B cell (primary cell): ENCODE measurements at regions not wholly inside any gene's neighbourhood (a gene's known extent, or its start where the extent isn't known, plus 50 kb on each side); places are given as distances from the start of the nearest gene placed in this dataset.

Experiments used
- ATAC-seq: fragments of 200-7000 bp; cut with Tn5 transposase; one replicate; pipeline ENCODE4 v1.10.0; 2021; ENCODE audit warnings: low read depth, mild to moderate bottlenecking, moderate number of reproducible peaks, moderate library complexity
- CTCF ChIA-PET: fragments of 350-600 bp; sonication (Branson Sonifier 250); formaldehyde crosslinking; loops from one replicate; lab custom pipeline; 2021; ENCODE audit warnings: antibody characterized with exemption, inconsistent platforms; lab: Charles Lee
- POLR2A ChIA-PET: fragments of 350-600 bp; sonication (Branson Sonifier 250); formaldehyde crosslinking; loops from one replicate; lab custom pipeline; 2021; ENCODE audit warnings: antibody characterized with exemption; lab: Charles Lee
- DNase-seq: peaks from one replicate; pipeline ENCODE4 v3.0.0; 2013
- H2AFZ ChIP-seq: 2 replicates; pipeline ENCODE4 v1.6.1; 2012; ENCODE audit warnings: mild to moderate bottlenecking, low read depth, low read length; ENCODE audit not compliant: insufficient read depth, poor library complexity, severe bottlenecking
- H3K27ac ChIP-seq, 2 donors: 1 replicate in 1 of 2; 2 replicates in 1 of 2; pipeline ENCODE4 v1.5.1; 2012 to 2013; ENCODE audit warnings: low read length in 2 of 2, mild to moderate bottlenecking in 2 of 2, moderate library complexity in 1 of 2
- H3K27me3 ChIP-seq, 4 experiments: fragments of 200-600 bp in 1 of 4; sonication (generic) in 1 of 4; replicated peaks in 1 of 4; 1 replicate in 2 of 4; 2 replicates in 2 of 4; pipeline versions ENCODE4 v1.6.1 to v1.7.0; 2013 to 2016; ENCODE audit warnings: low read length in 3 of 4, mild to moderate bottlenecking in 2 of 4, mixed read lengths in 1 of 4, moderate library complexity in 1 of 4; ENCODE audit not compliant: insufficient read depth in 4 of 4, control insufficient read depth in 3 of 4; ENCODE audit errors: control extremely low read depth in 1 of 4
- H3K36me3 ChIP-seq, 2 experiments: replicated peaks in 1 of 2; 1 replicate in 1 of 2; 2 replicates in 1 of 2; pipeline versions ENCODE4 v1.6.1 to v1.7.1; 2013; ENCODE audit warnings: low read length in 1 of 2; ENCODE audit not compliant: insufficient read depth in 2 of 2, control insufficient read depth in 1 of 2; ENCODE audit errors: control extremely low read depth in 1 of 2, extremely low read depth in 1 of 2
- H3K4me1 ChIP-seq, 2 donors: fragments of 200-600 bp in 1 of 2; sonication (generic) in 1 of 2; 1 replicate in 1 of 2; 2 replicates in 1 of 2; pipeline versions ENCODE4 v1.5.1 to v1.6.1; 2013 to 2017; ENCODE audit warnings: low read length in 2 of 2; ENCODE audit not compliant: control insufficient read depth in 2 of 2, insufficient read depth in 2 of 2
- H3K4me2 ChIP-seq: replicated peaks from 2 replicates; pipeline ENCODE3; 2012; ENCODE audit warnings: mild to moderate bottlenecking, low read depth, low read length; ENCODE audit not compliant: poor library complexity, severe bottlenecking
- H3K4me3 ChIP-seq, 5 experiments: fragments of 200-600 bp in 1 of 5; sonication (generic) in 1 of 5; 1 replicate in 3 of 5; 2 replicates in 2 of 5; pipeline versions ENCODE4 v1.5.1 to v1.7.0; 2011 to 2016; ENCODE audit warnings: low read length in 4 of 5, mild to moderate bottlenecking in 4 of 5, low read depth in 2 of 5, control low read depth in 1 of 5, moderate library complexity in 1 of 5; ENCODE audit not compliant: insufficient read depth in 1 of 5; ENCODE audit errors: control extremely low read depth in 1 of 5, extremely low read depth in 1 of 5
- H3K79me2 ChIP-seq: fragments of 200-600 bp; sonication (generic); one replicate; pipeline ENCODE4 v1.6.0; 2016; ENCODE audit warnings: low read length; ENCODE audit not compliant: control insufficient read depth, insufficient read depth
- H3K9ac ChIP-seq: fragments of 200-600 bp; sonication (generic); 2 replicates; pipeline ENCODE4 v1.6.1; 2017; ENCODE audit warnings: mild to moderate bottlenecking, low read length, moderate library complexity
- H3K9me3 ChIP-seq, 3 donors: one replicate each; pipeline versions ENCODE4 v1.6.1 to v1.7.1; 2013; ENCODE audit warnings: low read length in 2 of 3; ENCODE audit not compliant: control insufficient read depth in 2 of 3, insufficient read depth in 1 of 3; ENCODE audit errors: control extremely low read depth in 1 of 3
- H4K20me1 ChIP-seq: 2 replicates; pipeline ENCODE4 v1.6.0; 2012; ENCODE audit warnings: mild to moderate bottlenecking, low read length; ENCODE audit not compliant: insufficient read depth, control insufficient read depth, poor library complexity, severe bottlenecking
- H3K27ac Mint-ChIP-seq: one replicate; pipeline ENCODE4 v1.8.0; 2021; ENCODE audit warnings: mixed read lengths
- H3K27me3 Mint-ChIP-seq: one replicate; pipeline ENCODE4 v1.8.0; 2021; ENCODE audit warnings: mixed read lengths
- H3K4me1 Mint-ChIP-seq: one replicate; pipeline ENCODE4 v1.8.0; 2021; ENCODE audit warnings: mixed read lengths
- H3K4me3 Mint-ChIP-seq: one replicate; pipeline ENCODE4 v1.8.0; 2021; ENCODE audit warnings: mixed read lengths
- H3K9me3 Mint-ChIP-seq: one replicate; pipeline ENCODE4 v1.8.0; 2022; ENCODE audit warnings: mixed read lengths; ENCODE audit not compliant: insufficient read depth
- CTCF ChIP-seq: fragments of 200-600 bp; IDR thresholded peaks from one replicate; pipeline ENCODE4 v1.8.0; 2022; ENCODE audit warnings: antibody characterized with exemption, mild to moderate bottlenecking
- EZH2 ChIP-seq: IDR thresholded peaks from 2 replicates; pipeline ENCODE4 v1.6.1; 2012; ENCODE audit warnings: borderline replicate concordance, low read depth, mild to moderate bottlenecking, moderate library complexity, low read length; ENCODE audit not compliant: insufficient read depth, poor library complexity, severe bottlenecking
- WGBS: methylation state at CpG from one replicate; pipeline ENCODE4 v1.1.5; 2013; ENCODE audit warnings: missing lambda C conversion rate; ENCODE audit not compliant: insufficient coverage; 5-methylcytosine and 5-hydroxymethylcytosine counted together
- intact Hi-C: fragments of 100-400 bp; cut with micrococcal nuclease; formaldehyde crosslinking; loops from one replicate; pipeline ENCODE4 v1.10.0; 2022

- no peak for TF ChIP-seq CTCF
- TF ChIP-seq EZH2 = no peak
- peaks cover 2% of the 10 kb centered on the region for H3K4me1 Mint-ChIP-seq
- H3K4me2 ChIP-seq = no peak overlapping the region
- no peaks in the 10 kb centered on the region for H4K20me1 ChIP-seq
- no peak overlapping the region for H3K4me3 Mint-ChIP-seq
- peaks cover 0 to 8% (median 0%) of the 10 kb centered on the region in 4 experiments for H3K27me3 ChIP-seq
- H3K27ac ChIP-seq = no peak overlapping the region
- 88% methylated on average over 3 of the region's 3 CpGs for WGBS
- ChIA-PET CTCF (interaction anchor here (0.9 kb wide), 1 partner anchor 26 kb away, joined by 3 read pairs; no protein-coding TSS in a partner anchor), POLR2A (no interaction called here)
- peaks cover 22% of the 10 kb centered on the region for H3K27me3 Mint-ChIP-seq
- H2AFZ ChIP-seq = no peak overlapping the region
- intact Hi-C loops = no loop called here
- no peak overlapping the region for H3K4me3 ChIP-seq
- no peak overlapping the region for H3K9ac ChIP-seq
- no peaks in the 10 kb centered on the region for H3K9me3 Mint-ChIP-seq
- H3K9me3 ChIP-seq = peaks cover 0 to 10% (median 0%) of the 10 kb centered on the region in 3 donors
- H3K79me2 ChIP-seq = no peaks in the 10 kb centered on the region
- peaks cover 6 to 15% of the 10 kb centered on the region in 2 donors for H3K4me1 ChIP-seq
- H3K27ac Mint-ChIP-seq = no peak overlapping the region
- DNase-seq (no peak), ATAC-seq (no peak)
- no peaks in the 10 kb centered on the region for H3K36me3 ChIP-seq
Observed at GRCh38 chr1:229105109-229105508, 165.8 kb upstream of the RAB4A start.

GRCh38 chr1:229105822-229106525 lies 164.9 kb upstream of the RAB4A start:
- no peak overlapping the region for H3K27ac ChIP-seq
- peaks cover 6 to 15% of the 10 kb centered on the region in 2 donors for H3K4me1 ChIP-seq
- no peaks in the 10 kb centered on the region for H3K36me3 ChIP-seq
- no peak for ATAC-seq
- no peaks in the 10 kb centered on the region for H3K9me3 Mint-ChIP-seq
- H3K79me2 ChIP-seq = no peaks in the 10 kb centered on the region
- TF ChIP-seq EZH2 (no peak), CTCF (no peak)
- no peak overlapping the region for H3K4me2 ChIP-seq
- ChIA-PET CTCF (no interaction called here), POLR2A (no interaction called here)
- H3K9me3 ChIP-seq = peaks cover 0 to 10% (median 0%) of the 10 kb centered on the region in 3 donors
- peaks cover 22% of the 10 kb centered on the region for H3K27me3 Mint-ChIP-seq
- H3K27ac Mint-ChIP-seq = no peak overlapping the region
- H3K4me1 Mint-ChIP-seq = peaks cover 2% of the 10 kb centered on the region
- intact Hi-C loops = no loop called here
- no peak overlapping the region for H3K4me3 ChIP-seq
- WGBS = 90% methylated on average over 9 of the region's 11 CpGs
- H3K27me3 ChIP-seq = peaks cover 0 to 8% (median 0%) of the 10 kb centered on the region in 4 experiments
- H3K4me3 Mint-ChIP-seq = no peak overlapping the region
- H4K20me1 ChIP-seq = no peaks in the 10 kb centered on the region
- no peak for DNase-seq
- H3K9ac ChIP-seq = no peak overlapping the region
- H2AFZ ChIP-seq = no peak overlapping the region
